Stimulated activated naive CD4-positive, alpha-beta T cell treated with Interleukin-2 at 50 U/mL for 16 hours (primary cell): ENCODE measurements at regions not wholly inside any gene's neighbourhood (a gene's known extent, or its start where the extent isn't known, plus 50 kb on each side); places are given as distances from the start of the nearest gene placed in this dataset.

ENCODE experiments used
- DNase-seq: peaks from one replicate; lab custom pipeline; 2025; lab: John Stamatoyannopoulos, UW

DNA sequence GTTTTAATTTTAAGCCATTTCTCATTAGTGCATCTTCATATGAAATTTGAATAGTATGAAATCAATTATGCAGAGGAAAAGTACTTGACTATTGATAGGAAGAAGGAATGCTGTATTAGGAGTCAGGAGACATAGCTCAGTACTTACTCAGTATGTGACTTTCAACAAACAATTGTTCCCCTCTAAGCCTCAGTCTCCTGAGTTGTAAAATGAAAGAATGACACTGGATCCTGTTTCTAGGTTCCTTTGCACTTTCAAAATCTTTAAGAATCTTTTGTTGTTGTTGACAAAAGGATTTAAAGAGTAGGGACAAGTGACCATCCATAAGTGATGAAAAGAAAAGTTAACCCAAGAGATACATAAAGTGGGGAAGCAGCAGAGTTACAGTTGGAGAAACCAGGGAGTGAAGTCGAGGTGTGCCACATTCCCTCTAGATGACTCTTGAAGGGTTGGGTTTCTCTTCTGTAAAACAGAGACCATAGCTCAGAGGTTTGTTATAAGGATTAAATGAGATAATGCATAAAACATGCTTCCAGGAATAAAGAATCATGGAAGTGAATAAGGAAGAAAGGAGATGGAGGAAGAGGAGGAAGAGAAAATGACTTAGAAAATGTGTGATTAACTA is 105.7 kb upstream of the KCNJ15 start:
- no peak for DNase-seq

DNA sequence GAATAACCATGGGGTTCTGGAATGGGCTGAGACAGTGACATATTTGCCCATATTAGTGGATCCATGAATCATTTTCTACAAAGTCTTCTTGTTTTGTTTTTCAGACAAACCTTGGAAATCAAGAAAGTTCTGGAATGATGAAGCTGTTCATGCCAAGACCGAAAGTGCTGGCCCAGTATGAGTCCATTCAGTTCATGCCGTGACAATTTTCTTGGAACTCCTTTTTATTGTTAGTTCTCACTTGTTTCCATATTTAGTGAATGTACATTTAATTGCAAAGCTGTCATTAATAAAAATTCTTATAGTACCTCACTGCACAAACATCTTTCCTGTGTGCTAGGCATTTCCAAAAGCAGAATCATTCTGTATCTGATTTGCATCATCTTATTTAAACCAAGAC is 100.6 kb upstream of the KCNJ15 start:
- no peak for DNase-seq

DNA sequence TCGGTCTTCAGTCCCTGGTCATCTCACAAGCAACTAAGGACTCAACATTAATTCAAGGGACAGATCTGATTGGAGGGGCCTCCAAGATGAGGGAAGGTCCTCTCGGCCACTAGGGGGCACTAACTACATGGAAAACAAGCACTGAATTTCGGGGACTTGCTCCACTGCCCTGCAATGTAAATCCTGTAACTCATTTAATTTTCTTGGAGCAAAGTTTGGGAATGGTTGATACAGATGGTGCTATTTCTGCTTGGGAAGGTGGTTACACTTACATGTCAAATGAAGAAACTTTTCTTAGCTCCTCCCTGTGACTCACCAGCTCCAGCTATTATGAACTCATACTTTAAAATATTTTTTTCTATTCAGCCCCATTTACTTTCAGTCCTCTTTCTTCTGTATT is 97.4 kb upstream of the KCNJ15 start:
- DNase-seq: no peak

DNA sequence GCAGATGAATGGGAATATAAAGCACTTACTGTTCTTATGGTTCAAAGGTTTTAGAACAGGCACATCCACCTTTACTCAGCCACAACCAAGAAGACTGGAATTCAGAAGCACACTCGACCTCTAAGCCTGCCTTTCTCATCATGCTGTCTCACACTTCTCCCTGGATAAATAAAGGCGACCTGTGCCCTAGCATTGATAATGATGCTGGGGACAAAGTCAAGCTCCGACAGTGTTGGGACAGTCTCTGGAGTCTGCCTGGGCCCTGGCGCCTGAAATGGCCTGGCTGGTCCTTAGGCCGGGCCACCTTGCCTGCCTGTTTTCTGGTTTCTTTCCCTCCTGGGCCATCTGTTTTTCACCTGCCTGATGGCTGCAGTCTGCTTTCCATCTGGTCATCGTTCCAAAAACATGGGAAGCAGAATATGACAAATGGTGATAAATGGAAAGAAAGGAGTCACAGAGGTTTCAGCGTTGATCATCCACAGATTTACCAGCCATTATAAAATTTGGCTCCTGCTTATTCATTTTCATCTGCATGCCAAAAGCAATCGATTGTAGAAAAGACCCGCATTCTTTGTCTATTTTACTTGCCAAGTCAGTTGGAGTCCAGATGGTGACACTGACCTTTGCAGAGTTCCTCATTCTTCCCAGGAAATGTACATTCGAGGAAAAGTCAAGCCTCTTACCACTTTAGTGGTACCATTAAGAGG is 91.2 kb upstream of the KCNJ15 start:
- DNase-seq: no peak

DNA sequence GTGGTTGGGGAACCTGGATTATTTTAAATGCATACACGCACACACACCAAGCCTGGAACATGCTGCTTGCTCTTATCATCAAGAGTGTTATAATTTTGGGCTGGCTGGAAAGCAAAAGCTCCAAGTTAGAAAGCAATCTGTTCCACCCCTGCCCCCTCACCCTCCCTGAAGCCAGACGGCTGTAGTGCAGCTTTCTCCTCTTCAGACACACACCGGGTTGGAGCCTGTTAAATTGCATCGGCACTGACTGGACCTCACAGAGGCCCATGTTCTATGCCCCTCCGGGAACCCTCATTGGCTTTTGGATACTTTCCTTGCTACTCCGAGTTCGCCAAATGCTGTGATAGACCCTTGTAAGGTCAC is 90.6 kb upstream of the KCNJ15 start:
- no peak for DNase-seq

DNA sequence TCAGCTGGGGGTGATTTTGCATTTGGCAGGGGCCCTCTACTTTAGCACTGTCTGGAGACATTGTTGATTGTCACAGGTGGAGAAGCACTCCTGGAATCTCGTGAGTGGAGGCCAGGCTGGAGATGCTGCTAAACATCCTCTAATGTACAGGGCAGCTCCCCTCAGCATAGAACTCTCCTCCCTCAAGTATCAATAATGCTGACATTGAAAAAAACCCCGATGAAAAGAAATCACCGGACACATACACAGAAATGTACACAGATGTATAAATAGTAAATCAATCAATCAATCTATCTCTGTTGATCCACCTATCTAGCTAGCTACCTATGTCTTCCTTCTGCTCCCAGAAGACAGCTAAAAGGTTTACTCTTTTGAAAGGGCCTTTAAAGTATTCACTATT is 89.4 kb upstream of the KCNJ15 start:
- DNase-seq: no peak

DNA sequence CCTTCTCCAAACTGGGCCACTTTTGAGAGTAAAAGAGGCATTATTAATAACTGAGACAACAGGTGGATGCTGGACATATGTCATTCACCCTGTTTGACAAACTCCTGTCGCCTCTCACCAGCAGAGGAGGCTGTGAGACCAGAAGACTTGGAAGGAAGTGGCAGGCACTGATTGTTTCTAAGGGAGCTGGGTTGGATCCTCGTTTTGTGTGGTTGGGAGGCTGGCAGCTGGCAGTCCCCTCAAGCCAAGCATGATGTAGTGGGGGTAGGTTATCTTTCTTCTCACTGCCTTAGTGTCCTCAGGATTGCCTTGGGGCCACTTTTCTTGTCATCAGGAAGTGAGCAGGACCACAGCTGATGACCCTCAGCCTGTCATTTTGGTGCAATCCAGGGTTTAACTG is 86.5 kb upstream of the KCNJ15 start:
- DNase-seq: no peak

DNA sequence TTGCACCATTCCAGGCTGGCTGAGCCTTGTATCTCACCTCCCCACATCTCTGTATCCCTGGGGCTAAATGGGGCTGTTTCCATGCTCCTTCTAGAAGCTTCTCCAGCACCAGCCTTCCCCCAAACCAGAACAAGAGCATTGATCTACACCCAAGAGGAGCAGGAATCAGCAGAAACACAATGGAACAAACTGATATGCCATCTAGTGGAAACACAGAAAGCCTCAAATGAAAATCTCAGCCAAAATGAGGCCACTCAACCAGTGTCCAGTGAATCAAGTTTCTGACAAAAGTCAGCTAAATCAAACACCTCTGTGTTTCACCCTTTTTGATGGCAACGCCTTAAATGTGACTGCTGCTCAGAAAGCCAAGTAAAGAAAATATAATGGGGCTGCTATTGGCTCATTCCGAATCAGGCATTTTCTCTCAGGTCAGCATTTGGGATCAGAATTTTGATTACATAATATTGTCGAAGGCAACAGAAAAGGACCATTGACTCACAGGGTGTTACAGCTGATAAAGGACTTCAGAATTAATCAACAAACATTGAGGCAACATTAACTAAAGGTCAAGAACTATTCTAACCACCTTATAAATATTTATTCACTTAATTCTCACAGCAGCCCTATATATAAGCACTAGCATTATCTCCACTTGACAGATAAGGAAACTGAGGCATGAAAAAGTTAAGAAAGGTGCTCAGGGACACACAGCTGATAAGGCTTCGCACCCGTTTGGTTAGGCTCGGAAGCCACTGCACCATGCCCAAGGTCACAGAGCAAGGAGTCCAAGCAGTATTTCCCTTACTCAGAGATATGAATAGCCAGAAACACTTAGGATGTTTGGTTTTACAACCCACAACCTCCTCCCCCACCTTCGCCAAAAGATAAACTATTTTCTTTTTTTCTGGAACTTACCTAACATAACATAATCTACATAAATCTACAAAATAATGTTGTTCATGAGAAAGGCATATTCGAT is 85.8 kb upstream of the KCNJ15 start:
- DNase-seq: no peak

DNA sequence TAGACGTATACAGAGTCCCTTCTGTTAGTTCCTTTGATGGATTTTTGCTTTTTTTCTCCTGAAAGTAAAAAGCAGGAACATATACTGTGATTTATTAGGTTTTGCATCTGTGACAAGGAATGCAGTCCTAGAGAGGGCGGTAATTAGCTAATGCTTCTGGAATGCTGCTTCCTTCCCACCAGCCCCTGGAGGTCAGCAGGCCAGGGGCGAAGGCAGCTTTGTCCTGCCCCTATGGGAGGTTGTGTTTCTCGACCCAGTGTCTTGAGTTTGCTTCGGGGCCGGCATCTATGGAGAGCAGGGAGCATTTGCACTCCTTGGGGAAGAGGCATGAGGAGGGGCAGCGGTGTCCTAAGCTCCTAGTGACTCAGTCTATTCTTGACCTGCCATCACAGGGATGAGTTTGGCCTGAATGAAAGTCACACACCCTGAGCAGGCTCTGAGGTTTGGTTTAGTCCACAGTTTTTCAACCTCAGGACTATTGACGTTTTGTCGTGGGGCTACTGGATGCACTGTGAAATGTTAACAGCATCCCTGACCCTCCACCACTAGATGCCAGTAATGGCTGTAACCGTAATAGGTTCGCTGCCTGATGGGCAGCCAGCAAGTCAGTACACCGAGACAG is 85.0 kb upstream of the KCNJ15 start:
- no peak for DNase-seq

DNA sequence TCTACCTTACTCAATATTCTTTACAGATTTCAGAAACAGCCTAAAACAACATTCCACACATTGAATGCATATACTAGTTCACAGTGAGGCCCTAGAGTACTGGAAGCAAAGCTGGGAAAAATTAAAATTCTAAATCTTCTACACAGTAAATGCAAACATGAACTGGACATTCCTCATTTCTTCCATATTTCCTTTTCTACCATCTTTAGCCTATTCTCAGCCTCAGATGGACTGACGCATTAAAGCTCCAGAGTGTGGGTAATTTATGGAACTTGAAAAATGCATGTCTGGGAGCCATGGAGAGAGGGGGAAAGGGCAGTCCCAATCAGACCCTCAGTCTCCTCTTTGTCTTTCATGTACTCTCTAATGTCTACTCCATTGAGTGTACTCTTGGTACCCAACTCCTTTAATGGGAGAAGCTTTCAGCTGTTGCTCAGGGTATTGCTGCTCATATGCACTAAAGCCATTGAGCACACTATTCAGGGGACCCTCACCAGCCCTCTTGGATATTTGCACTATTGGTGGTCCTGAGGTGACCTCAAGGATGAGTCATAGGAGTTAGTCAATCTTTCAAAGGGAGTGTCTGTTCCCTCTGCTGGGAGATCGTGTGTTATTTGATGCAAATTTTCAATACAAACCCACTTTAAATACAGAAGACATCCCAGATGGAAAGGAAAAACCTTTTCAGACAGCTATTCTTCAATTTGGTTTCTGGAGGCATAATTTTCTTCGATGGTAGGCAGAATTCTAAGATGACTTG is 83.3 kb upstream of the KCNJ15 start:
- no peak for DNase-seq

DNA sequence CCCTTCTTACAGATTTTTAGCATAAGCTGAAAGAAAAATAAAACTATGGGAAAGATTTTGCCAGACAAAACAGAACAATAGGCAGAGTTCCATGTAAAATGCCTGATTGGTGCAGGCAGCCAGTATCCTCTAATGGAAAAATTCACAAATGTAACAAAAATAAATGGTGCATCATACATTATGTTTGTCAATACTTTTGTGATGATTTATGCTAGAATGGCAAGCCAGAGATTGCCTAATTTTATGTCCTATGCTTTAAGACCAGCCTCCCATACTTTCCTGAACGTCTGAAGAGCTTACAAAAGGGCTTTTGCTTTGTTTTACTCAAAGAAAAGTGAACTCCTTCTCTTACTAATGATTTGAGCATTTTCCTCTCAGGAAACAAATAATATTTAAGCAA is 81.5 kb upstream of the KCNJ15 start:
- DNase-seq: no peak

DNA sequence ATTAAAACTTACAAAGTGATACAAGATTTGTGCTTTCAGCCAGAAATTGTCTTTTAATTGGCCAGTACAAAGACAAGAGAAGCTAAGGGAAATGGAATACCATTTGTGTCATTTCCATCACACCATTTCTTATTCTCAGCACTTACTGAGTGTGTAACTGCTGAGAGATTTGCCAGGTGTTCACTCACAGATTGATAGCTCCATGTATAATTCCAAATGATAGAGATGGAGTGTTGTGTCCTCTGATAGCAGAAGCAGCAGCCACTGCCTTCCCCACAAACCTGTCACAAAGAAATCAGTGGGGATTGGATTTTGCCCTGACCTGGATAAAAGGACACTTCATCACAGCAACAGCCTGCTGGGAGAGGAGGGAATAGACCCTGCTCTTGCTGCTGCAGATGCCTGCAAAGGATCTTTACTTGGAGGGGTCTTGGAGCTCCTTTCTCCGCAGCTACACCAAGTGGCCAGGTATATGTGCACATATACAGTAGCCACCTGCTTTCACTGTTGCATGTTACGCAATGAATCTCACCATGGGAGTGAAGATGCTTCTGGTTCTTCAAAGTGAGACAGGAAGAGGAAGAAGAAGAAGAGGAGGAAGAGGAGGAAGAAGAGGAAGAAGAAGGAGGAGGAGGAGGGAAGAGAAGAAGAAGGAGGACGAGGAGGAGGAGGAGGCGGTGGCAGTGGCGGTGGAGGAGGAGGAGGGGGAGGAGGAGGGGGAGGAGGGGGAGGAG is 78.7 kb upstream of the KCNJ15 start:
- no peak for DNase-seq

DNA sequence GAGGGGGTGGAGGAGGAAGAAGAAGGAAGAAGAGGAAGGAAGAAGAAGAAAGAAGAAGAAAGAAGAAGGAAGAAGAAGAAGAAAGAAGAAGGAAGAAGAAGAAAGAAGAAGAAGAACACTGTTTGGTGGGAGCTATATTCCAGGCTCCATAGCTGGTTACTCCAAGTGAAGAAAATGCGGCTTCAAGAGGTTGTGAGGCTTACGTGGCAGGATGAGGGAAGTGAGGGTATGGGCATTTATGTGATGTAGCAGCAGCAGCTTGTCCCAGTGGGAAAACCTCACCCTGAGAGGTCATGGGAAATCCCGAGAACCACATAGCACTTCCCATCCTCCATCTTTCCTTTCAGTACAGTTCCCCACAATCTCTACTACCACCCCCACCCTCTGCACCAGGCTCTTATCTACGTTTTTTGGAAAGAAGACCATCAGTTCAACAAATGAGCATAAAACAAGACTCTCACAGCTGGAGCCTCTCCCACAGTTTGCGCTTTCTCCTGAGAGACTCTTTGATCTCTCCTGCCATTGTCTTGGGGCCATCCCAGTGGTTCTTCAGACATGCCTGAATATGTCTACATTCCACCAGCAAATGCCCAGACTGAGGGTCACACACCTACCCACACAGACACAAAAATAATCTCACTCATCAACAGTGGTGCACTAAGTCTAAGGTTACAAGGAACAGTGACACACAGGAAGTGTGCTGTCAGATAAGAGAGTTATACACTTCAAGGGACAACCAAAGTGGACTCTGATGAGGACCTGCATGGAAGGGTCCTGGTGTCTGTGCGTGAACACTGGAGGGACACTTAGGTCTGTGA is 77.9 kb upstream of the KCNJ15 start:
- no peak for DNase-seq

DNA sequence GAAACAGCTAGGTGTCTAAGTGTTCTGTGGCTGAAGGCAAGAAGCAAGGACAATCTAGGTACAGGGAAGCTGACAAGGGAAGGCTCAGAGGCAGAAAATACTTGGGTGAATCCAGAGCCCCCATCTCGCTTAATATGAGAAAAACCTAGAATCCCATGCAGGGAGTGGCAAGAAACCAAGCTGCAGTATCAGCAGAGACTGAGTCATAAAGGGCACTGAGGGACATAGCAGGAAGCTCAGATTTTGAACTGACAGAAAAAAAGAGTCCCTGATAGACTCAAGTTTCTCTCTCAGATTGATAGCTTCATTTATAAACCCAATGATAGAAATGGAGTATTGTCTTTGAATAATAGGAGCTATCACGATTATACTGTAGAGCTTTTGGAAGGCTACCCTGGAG is 77.3 kb upstream of the KCNJ15 start:
- DNase-seq: no peak

DNA sequence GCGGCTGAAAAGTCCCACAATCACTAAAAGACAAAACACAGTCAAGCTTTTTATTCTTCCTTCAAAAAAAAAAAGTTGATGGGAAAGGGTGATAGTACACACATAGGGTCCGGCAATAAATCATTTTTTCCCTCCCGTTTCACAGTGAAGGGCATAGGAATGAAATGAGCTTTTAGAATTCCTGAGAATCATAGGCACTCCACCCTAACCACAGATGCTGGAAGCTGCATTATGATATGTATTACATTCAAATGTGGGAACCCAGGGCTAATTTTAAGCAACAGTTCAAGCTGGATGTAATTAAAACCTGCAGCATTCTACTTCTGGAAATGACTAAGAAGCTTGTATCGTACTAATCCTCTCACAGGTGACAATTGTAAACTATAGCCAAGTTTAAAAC is 75.7 kb upstream of the KCNJ15 start:
- no peak for DNase-seq

DNA sequence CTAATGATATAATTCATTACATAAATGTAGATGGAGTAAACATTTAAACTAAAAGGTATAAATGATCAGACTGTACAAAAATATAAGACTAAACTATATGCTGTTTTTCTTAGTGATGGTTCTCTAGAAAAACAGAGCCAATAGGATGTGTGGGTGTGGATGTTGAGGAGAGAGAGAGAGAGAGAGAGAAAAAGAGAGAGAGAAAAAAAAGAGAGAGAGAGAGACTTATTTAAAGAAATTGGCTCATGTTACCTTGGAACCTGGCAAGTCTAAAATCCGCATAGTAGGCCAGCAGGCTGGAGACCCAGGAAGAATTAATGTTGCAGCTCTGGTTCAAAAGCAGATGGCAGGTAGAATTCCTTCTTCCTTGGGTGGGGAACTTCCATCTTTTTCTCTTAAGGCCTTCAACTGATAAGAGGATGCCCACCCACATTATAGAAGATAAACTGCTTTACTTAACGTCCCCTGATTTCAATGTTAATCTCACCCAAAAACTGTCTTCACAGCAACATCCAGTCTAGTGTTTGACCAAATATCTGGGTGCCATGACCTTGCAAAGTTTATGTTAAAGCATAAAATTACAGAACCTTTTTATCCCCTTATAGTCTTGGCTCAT is 74.3 kb upstream of the KCNJ15 start:
- no peak for DNase-seq

DNA sequence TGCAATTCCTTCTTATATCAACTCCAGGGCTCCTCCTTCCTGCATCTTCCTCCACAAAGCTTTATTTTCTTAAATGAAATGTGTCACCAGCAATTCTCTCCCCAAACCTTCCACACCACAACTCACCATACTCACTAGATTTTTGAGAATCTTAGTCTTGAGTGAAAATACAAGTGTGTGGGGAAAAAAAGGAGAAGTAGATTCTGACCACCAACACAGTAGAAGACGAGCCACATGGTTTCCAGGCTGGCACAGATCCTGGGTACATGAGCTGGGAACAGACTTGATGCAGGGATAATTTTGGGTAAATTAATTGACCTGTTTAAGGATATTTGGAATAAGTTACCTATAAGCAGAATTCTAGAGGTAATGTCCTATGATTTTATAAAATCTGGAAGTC is 72.8 kb upstream of the KCNJ15 start:
- no peak for DNase-seq

DNA sequence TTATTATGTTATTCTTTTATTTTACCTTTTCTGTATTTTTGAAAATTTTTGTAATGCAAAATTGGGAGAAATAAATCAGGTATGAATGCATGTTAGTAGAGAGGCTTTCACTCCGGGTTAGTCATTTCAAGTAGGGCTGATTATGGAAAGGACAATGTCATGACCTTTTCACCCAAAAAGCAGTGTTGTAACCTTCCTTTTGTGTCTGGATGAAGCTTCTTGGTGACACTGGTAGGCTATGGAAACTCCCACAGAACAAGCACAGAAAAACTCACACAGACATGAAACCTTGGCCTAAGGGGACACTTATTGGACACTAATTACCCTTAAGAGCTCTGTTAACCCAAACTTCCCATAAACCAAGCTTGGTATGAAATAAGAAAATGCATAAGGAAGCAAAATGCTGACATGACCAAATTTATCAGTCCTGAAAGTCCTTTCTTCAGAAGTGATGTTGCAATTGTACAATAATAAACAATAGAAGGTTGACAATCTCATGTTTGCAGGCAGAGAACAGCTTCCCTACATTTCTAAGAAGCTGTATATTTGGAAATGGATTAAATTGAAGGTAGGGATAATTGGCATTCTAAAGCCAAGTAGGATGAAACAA is 70.0 kb upstream of the KCNJ15 start:
- DNase-seq: no peak

DNA sequence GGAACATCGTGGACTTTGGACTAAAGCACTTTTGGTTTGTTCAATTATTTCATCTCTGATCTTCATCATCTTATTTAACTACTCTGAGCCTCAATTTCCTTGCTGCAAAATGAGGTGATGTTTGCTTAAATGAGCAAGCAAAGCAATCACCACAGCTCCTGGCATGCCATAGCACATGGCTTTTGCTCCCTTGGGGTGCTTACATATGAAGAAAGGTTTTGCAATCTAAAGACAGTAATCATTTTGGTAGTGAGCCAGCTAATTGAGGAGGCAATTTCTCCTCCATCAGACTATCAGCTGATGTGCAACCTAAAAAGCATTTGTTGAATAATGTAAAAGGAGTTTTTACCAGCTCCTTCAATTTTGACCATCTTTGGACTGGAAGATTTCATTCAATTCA is 68.8 kb upstream of the KCNJ15 start:
- no peak for DNase-seq
